ENCODE measurements at regions not wholly inside any gene's neighbourhood (a gene's known extent, or its start where the extent isn't known, plus 50 kb on each side); places are given as distances from the start of the nearest gene placed in this dataset.
"Not testable (repeated sequence)": the region's sequence is repeated elsewhere in the genome, so short reads cannot be mapped to it uniquely, and the experiment has no call there.

DNA sequence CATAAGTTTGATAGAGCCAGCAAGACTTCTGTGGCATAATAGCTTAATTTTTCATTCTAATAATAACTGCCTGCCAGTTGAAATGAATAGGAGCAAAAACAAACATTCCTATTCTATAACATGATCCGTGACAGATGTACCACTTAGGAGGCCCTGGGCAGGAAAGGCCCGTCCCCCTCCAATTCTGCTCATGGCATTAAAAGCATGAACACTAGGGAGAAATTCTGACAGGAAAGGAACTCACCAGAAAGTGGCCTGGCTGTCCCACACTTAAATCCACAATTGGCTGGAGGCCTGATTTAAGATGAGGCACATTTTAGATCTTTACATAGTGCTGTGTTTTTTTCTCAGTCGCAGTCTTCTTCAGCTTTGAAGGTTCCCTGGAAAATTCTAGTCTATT, 261.9 kb upstream of the ETAA1 start:
- DNase-seq = no peak

DNA sequence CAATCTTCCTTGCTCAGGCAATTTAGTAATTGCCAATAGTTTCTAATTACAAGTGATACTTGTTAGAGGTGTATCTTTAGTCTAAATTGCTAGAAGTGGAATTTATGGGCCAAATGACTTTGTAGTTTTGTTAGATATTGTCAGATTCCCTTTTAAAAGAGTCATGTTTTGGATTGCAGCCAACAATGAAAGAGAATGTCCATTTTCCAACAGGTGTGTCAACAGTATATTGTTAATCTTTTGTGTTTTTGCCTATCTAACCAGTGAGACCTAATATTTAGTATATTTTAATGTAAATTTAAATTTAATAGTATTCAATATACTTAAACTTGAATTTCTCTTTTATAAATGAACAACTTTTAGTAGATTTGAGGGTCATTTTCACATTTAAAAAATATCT, 259.4 kb upstream of the ETAA1 start:
- DNase-seq = no peak

DNA sequence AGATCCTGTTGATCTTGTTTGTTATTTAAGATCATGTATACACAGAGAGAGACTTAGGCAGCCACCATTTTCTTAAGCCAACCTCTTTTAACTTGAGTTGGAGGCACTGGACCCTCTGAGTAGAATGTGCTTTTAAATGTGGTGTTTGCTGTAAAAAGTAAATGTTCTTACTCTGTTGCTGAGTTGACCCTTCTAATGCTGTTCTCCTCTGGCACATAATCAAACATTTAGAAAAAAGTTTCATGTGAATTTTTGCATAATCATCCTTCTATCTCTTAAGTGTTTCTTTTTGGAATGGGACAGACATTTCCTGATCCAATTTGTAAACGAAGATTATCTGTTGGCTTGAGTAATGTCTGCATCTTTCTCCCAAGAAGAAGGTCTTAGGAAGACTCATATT, 255.1 kb upstream of the ETAA1 start:
- no peak for DNase-seq

DNA sequence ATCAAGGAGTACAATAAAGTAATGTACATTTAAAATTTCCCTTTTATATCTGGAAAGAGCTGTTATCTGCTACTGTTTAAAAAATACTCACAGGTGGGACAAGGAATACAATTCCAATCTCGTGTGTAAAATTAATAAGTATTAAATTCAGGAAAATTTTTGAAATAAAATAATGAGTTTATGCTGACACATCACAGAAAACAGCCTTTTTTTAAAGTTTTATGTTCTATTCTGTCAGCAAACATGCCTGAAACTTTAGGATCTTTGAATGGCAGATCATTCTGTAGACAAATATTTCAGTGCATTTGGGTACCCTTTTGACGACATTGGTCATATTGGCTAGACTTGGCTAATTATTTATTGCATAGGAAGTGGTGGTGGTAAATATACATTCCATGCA, 254.4 kb upstream of the ETAA1 start:
- DNase-seq = no peak

DNA sequence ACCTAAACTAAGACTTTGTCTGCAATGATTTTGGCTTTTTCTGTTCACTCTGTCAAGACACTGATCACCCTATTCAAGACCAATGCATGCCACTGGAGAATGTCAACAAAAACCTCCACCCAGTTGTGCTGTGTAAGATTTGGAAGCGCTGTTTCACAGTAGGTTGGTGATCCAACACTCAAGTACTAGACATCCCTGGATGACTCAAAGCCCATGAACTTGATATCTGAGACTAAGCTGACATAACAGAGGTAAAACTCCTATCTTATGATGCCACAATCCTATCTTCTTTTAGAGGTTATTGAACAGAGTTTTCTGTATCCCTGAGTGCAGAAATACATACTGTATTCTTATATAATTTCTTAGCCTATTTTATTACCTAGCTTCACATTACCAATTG, 251.3 kb upstream of the ETAA1 start:
- DNase-seq = no peak

DNA sequence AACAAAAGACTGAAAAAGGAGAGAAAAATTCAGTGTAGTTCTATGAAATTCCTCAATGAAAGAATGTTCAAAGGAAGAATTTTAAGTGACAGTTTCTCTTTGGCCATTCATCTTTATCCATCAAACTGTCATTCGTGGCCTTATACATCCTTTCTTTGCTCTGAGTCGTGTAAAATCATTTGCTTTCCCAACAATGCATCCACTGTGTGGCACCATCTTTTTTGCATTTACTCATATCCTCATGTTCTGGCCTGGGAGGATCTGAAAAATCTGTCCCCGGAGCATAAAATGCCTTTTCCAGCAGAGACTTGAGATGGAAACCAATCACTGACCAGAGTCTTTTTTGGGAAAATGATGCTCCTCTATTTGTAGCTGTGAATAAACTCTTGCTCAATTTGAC, 240.3 kb upstream of the ETAA1 start:
- no peak for DNase-seq

DNA sequence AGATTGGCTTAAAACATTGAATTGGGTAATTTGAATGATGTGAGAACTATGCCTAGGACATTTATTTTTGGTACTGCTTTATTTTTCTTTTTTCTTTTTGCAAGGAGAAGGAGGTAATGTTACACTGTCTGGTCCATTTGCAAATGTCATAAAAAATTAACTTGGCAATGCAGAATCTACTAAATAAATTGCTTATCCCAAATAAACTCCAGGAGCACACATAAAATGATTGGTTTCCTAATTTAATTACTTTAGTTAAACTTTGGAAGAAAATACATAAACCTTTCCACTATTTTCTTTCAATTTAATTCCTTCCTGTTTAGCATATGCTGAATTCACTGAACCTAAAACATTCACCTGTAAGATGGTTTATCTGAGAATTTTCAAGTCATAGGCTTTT, 238.4 kb upstream of the ETAA1 start:
- no peak for DNase-seq

DNA sequence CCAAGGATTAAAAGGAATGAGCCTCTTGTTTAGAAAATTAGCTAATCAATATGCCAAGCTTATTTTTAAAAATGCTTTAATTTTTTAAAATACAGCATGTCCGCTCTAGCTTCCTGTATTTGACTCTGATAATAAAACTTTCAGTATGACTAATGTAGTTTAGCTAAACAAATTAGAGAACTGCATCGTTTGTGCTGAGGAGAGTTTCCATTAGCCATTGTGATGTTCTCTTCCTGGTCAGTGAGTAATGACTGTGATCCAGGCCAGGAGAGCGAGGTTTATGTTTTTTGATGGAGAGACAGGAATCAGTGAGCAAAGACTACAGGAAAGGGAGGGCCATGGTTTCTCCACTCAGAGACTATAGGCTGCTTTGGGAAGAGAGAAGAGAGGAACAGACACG, 237.2 kb upstream of the ETAA1 start:
- no peak for DNase-seq

DNA sequence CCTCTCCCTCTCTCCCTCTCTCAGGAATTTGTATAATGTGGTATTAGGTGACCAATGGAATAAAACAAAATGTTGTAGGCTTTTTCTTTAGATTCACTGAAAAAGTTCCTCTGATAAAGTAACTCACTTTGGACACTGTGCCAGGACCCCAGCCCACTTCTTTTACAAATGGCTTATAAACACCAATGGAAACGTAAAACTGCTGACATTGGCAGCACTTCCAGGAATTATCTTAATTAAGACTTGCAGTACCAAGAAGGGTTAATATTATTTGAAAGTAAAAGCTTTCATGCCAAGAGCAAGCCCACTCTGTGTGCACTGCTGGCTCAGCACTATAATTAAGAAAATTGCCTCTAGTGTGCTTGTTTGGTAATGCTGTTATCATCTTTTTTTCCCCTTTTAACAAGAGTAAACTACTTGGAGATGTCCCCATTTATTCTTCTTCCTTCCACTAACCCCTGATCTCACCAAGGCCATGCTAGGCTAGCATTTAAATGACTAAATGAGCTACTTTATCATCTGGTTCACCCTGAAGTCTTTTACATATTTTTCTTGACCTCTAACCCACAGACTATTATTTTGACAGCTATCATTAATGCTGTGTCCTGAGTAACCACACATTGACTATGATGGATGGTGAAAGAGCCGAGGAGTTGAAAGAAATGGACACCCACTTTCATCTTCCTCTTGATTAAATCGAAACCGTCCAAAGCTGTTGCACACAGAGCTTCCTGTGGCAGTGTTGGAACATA, 232.2 kb upstream of the ETAA1 start:
- DNase-seq = no peak

DNA sequence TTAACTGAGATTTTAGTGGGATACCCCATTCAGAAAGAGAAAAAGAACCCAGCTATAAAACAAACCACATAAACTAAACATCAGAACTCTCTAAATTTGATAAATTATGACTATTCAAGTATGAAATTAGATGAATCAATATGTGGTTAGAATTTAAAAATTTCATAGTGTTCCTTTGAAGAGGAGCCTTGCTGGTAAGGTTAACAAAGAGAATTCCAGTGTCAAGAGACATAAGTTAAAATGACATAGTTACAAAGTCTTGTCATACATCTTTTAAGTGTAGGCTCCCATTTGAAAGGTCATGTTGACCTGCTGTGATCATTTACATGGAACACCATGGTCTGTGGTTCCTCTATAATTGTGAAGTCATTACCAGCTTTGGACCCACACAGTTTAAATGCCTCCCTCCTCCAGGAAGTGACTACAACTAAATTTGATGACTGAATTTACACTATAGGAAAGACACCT, 231.6 kb upstream of the ETAA1 start:
- DNase-seq = no peak

DNA sequence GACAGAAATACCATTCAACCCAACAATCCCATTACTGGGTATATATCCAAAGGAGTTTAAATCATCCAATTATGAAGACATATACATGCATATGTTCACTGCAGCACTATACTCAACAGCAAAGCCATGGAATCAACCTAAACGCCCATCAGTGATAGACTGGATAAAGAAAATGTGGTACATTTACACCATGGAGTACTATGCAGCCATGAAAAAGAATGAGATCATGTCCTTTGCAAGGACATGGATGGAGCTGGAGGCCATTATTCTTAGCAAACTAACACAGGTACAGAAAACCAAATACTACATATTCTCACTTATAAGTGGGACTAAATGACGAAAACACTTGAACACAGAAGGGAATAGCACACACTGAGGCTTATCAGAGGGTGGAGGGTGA, 230.6 kb upstream of the ETAA1 start:
- not testable (repeated sequence) for DNase-seq

DNA sequence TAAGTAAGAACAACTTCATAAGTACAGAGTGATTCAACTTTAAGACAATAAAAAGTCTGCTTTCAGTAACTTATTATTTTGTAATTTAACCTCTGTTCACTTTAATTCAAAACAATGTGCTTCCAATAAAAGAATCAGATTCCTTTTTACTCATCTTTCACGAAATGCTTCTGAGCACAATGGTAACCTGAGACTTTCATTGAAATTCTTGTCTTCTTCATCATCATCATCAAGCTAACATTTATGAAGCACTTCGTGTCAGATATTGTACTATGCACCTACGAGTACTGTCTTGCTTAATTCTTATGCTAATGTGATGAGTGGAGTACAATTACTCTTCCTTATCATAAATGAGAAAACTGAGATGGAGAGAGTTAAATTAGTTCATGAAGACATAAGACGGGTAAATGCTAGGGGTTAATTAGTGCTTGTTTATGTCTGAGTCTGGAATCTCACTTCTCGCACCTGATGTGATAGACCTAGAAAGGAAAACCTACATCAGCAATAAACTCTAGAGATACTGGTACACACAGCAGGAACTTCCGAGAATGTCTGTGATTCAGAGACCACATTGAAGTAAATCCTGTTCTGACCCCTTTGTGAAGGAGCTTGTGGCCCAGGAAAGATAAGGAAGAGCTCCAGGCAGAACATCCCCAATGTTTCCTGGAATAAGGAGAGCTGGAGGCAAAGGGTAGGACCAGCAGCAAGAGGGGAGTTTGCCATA, 227.6 kb upstream of the ETAA1 start:
- DNase-seq = no peak

DNA sequence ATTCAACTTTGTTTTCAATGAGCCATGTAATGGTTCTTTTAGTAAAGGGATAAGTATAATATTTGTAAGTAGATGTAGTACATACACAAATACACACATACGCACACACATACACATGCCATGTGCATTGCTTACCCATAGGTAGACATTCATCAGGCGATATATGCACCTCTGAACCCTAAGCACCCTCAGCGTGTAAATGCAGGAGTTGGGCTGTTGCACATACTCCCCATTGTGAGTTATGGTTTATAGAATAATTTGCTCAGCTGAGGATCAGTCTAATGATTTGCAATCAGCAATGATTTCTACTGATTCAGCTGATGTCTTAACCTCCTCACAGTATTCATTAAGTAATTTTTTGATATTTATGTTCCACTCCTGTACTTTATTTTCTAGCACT, 217.6 kb upstream of the ETAA1 start:
- no peak for DNase-seq

DNA sequence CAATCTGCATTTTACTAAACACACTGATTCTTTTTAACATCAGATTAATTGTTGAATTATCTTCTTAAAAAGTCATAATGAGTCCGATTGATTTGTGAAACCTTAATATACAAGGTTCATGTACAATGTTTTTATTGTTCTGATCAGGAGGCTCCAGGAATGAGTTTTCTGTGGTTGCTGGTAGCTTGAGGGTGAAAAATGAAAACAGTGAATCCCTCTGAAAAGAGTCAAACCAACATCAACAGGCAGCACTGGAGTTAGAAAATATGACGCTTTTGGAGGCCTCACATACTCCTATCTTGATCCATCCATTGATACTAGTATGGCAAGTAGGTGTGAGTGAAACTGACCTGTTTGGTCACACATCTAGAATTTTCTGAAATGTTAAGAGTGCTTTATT, 216.3 kb upstream of the ETAA1 start:
- DNase-seq = no peak

DNA sequence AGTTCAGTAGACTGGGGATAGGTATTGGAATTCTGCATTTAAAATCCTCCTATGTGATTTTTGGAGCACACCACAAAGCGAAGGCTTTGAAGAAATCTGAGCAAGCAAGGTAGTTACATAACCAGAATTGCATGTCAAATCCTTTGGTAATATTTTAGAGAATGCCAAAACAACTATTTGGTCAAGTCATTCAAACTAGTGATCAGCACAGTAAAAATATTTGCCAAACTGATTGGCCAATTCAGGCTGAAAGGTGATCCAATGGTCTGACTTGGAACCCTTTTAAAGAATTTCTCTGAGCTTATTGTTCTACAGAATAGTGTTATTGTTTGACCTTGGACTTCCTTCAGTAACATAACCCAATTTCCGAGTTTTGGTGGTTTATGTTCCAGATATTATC, 214.2 kb upstream of the ETAA1 start:
- DNase-seq = no peak

DNA sequence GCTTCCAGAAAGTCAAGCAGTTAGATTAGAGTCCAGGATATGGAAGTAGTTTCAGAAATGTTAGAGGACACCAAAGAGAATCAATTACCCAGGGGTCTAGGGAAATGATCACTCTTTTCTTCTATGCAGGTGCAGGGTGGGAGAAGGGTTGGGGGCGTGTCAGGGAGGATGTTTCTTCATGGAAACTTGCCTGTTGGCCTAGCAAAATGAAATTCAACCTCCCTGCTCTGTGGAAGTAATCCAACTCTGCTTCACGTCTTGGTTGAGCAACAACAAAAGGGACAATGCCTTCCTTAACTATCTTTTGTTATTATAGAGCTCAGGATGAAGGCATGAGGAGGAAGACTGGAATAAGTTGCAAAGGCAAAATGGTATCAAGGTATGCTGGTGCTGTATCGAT, 210.8 kb upstream of the ETAA1 start:
- no peak for DNase-seq

DNA sequence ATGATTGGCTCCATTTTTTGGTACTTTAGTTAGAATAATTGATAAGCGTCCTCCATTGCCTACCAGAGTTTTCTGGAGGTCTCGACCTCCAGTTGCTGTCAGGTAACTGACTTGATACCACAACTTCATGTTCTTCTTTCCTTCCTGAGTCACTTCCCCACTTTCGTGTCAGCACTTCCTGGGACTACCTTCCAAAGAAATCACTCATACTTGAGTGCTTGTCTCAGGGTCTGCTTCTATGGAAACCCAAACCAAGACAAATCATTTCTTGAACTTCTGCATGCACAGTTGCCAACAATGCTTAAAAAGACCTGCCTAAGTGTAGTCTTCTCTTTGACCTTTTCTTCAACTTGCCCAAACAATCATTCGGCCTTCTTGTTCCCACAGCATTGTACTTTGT, 210.3 kb upstream of the ETAA1 start:
- no peak for DNase-seq

DNA sequence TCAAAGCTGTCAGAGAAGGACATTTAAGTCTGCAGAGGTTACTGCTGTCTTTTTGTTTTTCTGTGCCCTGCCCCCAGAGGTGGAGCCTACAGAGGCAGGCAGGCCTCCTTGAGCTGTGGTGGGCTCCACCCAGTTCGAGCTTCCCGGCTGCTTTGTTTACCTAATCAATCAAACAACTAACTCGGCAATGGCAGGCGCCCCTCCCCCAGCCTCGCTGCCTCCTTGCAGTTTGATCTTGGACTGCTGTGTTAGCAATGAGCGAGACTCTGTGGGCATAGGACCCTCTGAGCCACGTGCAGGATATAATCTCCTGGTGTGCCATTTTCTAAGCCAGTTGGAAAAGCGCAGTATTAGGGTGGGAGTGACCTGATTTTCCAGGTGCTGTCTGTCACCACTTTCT, 201.8 kb upstream of the ETAA1 start:
- not testable (repeated sequence) for DNase-seq

DNA sequence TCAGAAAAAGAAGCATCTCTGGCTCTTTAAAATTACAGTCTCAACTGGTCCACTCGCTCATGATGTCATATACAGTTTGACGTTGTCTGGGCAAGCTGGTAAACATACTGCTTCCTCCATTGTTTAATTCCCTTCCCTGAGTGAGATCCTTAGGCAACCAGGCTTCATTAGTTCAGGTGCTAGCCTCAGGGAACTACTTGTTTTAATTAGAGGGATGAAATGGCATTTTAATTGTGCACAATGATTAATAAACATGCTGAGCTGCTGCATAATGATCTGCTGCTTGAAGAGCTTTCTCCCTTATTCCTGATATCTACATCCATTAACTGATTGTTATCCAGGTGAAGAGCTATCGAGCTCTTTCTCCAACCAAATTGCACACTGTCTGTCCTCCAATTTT, 195.6 kb upstream of the ETAA1 start:
- no peak for DNase-seq

DNA sequence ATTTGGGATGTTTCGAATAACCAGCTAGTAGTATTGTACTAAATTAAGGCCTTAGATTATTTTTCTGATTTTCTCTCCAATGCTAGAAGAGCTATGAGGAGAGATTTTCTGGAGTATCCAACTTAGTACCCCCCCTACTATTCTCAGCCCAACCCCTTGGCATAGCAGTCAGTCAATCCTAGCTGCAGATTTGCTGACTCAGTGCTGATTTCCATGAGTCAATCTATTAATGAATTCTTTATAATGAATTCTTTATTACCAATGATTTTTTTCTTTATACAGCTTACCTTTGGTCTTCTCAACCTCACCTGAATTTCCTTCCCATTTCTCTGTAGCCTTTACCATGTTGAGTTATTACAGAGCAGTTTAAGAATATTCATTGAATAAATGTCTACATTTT, 192.8 kb upstream of the ETAA1 start:
- DNase-seq = no peak

DNA sequence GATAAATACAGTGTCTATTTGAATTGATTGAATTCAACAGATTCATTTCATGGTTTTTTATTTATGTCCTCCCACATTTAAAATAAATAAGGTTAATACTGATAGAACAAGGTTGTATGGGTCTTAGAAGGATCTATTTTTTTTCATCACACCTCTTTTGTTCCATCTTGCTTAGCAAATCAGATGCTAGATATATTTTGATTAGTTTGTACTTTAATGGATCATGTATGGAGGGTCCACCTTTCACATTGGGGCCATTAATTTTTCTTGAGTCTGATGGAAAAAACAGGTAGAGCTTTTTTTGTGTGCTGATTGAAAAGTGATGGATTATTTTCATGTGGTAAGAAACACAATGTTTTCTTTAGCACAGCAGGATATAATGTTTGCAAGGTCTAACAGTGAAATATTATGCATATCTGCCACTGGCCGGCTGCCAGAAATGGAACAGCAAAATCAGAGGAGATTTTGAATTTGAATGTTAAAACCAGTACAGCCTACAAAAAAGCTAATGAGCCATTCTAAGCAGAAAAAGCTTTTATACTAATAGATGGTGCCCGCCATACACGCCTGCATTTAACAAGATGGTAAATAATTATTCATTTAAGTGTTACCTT, 188.1 kb upstream of the ETAA1 start:
- no peak for DNase-seq

DNA sequence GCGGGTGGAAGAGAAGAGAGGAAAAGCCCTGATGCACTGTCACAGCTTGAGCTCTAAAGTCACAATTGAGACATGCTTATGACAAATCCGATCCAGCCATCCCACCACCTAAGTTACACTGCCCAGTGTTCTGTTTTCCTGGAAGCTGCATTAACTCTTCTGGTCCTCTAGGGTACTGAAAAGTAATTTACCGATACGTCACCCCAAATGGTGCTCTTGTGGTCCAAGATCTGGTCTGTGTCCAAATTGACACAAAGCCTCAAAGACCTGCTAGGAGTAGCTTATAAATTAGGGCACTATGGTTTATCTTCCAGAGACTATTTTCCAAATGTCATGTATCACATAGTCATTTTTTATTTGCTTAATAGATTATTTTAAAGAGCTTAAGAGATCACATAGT, 186.7 kb upstream of the ETAA1 start:
- DNase-seq = no peak

DNA sequence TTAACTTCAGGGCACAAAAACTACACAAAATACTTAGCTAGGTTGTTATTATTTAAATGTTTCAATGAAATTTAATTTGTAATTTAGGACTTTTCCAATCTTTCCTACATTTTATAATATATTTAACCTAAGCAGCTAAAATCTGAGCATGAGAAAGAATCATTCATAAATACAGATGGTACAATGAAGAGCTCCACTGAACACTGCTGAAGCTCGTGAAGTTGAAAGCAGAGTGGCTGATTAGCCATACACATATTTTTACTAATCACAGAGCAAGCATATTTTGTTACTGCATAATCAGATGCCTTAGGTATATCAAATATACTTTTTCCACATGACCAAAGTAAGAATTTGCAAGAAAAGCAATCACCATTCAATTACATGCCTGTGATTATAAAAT, 184.9 kb upstream of the ETAA1 start:
- no peak for DNase-seq

DNA sequence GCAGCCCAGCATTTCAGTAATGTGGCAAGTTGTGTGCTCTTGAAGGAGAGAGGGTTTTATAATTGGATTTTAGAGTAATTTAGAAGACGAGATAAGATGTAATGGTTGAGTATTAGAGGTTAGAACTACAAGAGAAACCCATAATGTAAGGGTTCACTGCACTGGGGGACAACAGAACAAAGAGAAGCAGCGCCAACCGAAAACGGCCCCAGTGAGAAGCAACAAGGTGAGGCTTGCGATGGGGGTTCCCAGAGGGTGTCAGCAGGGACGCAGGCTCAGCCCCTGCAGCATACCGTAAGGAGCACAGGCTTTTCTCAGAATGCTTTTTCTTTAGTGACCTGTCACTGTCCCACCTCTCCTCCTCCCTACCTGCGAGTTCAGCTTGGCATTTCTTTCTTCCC, 183.9 kb upstream of the ETAA1 start:
- no peak for DNase-seq
